ENCODE measurements at regions not wholly inside any gene's neighbourhood (a gene's known extent, or its start where the extent isn't known, plus 50 kb on each side); places are given as distances from the start of the nearest gene placed in this dataset.

DNA sequence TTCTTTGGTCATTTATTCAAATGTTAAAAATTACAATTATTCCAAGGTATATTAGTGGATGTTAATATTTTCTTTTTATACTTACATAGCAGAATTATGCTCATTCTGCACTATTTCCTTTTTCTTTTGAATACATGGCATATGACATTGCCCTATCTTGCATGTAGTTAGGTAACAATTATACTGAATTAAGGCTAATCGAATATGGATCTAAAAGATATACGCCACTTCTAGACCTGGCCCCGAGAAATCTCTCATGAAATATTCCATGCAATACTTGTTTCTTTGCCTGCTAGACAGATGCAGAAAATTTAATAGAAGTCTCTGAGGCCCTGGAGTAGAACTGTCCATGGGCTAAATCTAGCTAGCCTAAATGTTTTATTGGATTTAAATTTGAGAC lies 493.4 kb downstream of the OTOL1 start:
- no peak for DNase-seq (ENCODE audit: low read depth in 2 of 3, low spot score in 2 of 3)

DNA sequence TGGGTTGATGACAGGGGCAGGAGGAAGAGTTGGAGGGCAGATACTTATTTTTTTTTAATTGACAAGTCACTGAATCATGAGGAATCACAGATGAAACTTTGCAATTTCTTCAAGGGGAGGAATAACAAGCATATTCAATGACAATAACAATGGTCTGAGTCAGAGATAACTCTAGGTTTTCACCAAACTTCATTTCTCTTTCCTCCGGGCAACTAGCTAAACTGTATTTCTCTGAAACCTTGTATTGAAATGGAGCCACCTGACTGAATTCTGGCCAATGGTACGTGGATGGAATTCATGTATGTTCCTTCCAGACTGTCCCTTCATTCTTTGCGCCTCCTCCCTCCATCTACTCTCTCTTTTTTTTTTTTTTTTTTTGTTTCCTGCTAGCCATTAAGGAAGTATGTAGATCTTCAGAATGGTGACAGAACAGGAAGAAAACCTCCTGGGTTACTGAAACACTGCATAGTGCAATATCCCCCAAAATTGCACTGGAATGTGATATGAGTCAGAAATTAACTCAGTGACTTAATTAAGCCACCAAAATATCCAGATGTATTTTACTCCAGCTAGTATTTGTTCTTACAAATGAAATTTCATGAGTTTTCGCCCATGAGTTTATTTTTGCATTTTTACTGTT lies 495.4 kb downstream of the OTOL1 start:
- no peak for DNase-seq (ENCODE audit: low read depth in 2 of 3, low spot score in 2 of 3)

DNA sequence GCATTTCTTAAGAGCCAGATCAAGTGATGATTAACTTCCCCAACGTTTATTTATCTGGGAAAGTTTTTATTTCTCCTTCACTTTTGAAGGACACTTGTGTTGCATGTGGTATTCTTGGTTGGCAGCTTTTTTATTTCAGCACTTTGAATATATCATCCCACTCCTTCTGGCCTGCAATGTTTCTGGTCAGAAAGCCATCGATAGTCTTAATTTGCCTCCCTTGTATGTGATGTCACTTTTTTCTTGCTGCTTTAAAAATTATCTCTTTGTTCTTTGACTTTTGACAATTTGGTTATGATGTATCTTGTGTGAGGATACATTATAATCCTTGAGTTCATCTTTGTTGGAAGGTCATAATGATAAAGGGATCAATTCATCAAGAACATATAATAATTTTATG lies 503.2 kb downstream of the OTOL1 start:
- DNase-seq (ENCODE audit: low read depth in 2 of 3, low spot score in 2 of 3) = no peak

DNA sequence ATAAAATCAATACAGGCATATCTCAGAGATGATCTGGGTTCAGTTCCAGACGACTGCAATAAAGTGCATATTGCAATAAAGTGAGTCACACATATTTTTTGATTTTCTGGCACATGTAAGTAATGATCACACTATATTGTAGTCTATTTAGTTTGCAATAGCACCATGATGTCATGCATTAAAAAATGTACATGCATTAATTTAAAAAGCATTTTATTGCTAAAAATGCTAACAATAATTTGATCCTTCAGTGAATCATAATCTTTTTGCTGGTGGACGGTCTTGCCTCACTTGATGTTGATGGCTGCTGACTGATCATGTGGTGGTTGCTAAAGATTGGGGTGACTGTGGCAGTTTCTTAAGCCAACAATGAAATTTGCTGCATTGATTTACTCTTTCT lies 511.1 kb downstream of the OTOL1 start:
- DNase-seq (ENCODE audit: low read depth in 2 of 3, low spot score in 2 of 3) = no peak

- DNase-seq (ENCODE audit: low read depth in 2 of 3, low spot score in 2 of 3) = no peak
These were observed 516.0 kb downstream of the OTOL1 start for GRCh38 chr3:162012633-162013032.

DNA sequence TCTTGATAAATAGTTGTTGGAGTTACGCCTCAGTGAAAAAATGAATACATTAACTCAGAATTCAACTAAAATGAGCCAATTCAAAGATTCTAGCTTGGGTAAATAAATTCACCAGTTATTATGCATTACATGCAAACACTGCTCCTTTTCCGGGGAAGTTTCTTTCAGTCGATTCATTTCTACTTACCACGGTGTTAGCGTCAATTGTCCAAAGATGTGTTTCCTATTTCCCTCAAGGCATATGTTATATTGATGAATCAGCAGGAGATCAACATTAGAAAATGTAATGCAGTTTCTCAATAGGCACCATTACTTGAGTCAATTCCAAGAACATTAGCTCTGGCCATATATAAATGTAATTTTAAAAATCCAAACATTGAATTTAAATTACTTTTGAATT lies 517.7 kb downstream of the OTOL1 start:
- no peak for DNase-seq (ENCODE audit: low read depth in 2 of 3, low spot score in 2 of 3)

GRCh38 chr3:162015856-162016255 lies 519.2 kb downstream of the OTOL1 start:
- no peak for DNase-seq (ENCODE audit: low read depth in 2 of 3, low spot score in 2 of 3)

DNA sequence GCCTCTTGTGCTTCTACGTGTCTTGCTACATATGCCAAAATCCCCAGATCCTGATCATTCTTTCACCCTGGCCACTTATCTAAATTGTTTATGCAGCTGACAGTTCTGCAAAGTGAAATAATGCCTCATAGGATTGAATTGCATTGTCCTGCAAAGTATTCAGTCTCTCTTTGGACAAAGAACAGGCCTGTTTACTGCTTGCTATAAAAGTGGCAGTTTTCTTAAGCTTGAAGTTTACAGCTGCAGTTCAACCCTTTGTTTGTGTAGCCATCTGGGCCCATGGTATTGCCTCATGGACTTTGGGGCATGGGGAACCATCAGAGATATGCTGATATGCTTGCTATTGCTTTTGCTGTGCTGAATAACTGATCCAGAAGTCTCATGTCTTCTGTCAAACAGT lies 523.2 kb downstream of the OTOL1 start:
- DNase-seq (ENCODE audit: low read depth in 2 of 3, low spot score in 2 of 3) = no peak

- DNase-seq (ENCODE audit: low read depth in 2 of 3, low spot score in 2 of 3) = no peak
These were observed 524.6 kb downstream of the OTOL1 start for GRCh38 chr3:162021206-162021605.

DNA sequence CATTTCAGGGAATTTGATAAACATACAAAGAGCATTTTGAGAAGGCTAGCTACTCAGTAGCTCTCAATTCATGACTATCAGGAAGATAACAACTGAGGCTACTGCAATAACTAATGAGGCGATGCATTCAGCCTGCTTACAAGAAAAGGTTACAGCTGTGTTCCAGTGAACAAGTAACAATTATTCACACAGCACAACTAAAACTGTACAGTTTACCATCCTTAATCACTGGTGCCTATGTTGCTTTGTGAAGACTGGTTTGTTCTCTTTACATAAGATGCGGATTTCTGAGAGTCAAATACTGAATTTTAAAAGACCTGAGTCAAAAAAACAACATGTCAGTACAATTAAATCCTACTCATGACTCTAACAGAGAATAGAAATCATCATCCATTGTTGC lies 526.3 kb downstream of the OTOL1 start:
- no peak for DNase-seq (ENCODE audit: low read depth in 2 of 3, low spot score in 2 of 3)

DNA sequence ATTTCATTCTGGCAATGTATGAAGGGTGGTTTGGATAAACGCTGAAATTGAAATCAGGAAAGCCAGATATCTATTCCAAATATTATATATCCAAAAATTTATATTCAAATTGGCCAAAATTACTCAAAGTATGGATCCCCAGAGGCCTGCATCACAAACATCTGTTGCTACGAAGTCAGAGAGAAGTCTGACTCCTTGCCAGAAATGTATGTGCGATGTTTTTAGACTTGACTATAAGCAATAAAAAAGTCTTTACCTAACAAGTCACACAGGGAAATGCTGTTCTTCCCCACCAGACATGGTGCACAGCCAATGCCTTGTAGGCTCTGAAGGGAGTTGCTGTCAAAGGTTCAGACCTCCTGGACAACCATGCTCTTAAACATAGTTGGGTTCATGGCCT lies 533.1 kb downstream of the OTOL1 start:
- no peak for DNase-seq (ENCODE audit: low read depth in 2 of 3, low spot score in 2 of 3)

DNA sequence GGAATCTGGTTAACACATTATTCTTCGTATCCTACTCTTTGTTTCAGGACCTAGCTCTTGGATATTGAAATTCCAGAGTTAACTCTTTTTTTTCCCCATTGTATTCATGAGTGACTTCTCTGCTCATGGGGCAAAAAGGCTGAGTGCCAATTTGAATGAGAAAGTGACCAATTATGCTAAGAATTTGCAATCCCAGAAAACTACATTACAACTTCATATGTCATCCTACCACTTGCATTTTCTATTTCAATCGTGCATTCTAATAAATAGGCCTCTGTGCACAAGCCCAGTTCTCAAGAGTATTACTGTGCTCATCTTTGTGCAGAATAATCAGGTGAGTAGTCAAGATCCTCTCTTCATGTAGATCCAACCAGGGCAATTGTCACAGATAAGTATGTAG lies 537.8 kb downstream of the OTOL1 start:
- no peak for DNase-seq (ENCODE audit: low read depth in 2 of 3, low spot score in 2 of 3)

- DNase-seq (ENCODE audit: low read depth in 2 of 3, low spot score in 2 of 3) = no peak
These were observed 545.0 kb downstream of the OTOL1 start for GRCh38 chr3:162041622-162042021.

DNA sequence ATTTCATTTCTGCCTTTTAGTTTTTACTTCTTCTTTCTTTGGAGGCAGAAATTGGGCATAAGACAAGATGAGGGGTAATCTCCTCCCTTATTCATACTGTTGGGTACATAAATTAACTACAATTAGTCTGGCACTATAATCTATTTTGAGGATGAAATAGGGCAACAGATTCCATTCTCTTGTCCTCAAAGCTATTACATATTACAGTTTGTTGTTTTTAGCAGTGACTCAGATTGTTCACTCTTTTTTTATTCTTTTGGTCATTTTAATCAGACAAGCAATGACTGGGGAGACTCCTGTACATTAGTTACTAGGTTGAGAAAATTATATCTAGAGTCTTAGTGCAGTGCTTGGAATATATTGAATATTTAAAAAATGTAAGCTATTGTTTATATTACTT lies 556.0 kb downstream of the OTOL1 start:
- no peak for DNase-seq (ENCODE audit: low read depth in 2 of 3, low spot score in 2 of 3)

GRCh38 chr3:162072656-162073164 lies 576.1 kb downstream of the OTOL1 start:
- DNase-seq (ENCODE audit: low read depth in 2 of 3, low spot score in 2 of 3) = no peak

- DNase-seq (ENCODE audit: low read depth in 2 of 3, low spot score in 2 of 3) = no peak
These were observed 576.9 kb downstream of the OTOL1 start for GRCh38 chr3:162073422-162073975.

- no peak for DNase-seq (ENCODE audit: low read depth in 2 of 3, low spot score in 2 of 3)
These were observed 580.5 kb downstream of the OTOL1 start for GRCh38 chr3:162077108-162077507.

DNA sequence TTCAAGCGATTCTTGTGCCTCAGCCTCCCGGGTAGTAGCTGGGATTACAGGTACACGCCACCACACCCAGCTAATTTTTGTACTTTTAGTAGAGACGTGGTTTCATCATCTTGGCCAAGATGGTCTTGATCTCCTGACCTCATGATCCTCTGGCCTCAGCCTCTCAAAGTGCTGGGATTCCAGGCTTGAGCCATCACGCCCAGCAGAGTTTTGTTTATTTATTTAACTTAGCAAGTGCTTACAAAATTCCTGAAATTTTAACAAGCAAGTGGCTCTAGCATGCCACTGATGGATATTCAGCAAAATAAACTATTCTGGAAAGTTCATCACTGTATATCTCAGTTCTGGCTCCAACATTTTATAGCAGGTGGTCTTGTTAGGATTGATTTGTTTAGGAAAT lies 585.9 kb downstream of the OTOL1 start:
- DNase-seq (ENCODE audit: low read depth in 2 of 3, low spot score in 2 of 3) = no peak

GRCh38 chr3:162087361-162087760 lies 590.8 kb downstream of the OTOL1 start:
- DNase-seq (ENCODE audit: low read depth in 2 of 3, low spot score in 2 of 3) = no peak

- DNase-seq (ENCODE audit: low read depth in 2 of 3, low spot score in 2 of 3) = no peak
These were observed 596.1 kb downstream of the OTOL1 start for GRCh38 chr3:162092751-162093150.

DNA sequence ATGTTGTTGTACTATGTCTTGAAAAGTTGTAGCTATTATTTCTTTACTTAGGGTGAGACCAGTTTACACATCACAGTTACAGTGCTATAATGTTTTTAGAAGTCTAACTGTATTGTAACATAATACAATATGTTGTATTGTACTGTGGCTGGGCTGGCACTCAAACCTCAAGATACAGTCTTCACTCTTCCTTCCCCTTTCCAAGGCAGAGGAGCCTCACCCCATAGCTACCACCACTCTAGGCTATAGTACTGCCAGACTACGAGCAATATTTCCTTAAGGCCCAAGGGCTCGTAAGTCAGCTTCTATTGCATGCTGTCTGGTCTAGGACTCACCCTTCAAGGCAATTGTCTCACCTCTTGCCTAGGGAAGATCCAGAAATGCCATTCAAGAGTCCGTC lies 597.7 kb downstream of the OTOL1 start:
- no peak for DNase-seq (ENCODE audit: low read depth in 2 of 3, low spot score in 2 of 3)

DNA sequence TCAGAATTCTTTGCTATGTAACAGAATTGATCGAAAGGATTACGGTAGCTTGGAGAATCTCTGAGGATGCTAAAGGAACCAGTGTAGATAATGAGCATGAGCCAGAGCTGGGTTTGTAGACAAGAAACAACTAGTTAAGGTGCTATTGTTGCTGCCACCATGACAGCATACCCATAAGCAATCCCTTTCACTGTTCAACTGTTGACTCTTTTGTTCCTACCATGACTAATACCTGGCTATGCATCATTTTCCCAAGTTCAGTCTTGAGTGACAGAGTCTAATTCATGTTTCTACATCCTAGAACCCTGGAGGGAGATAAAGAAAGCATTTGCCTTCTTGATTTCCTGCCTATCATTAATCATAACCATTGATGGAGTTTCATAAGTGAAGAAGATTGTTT lies 600.3 kb downstream of the OTOL1 start:
- no peak for DNase-seq (ENCODE audit: low read depth in 2 of 3, low spot score in 2 of 3)

GRCh38 chr3:162103808-162104207 lies 607.2 kb downstream of the OTOL1 start:
- DNase-seq (ENCODE audit: low read depth in 2 of 3, low spot score in 2 of 3) = no peak
